CD14-positive monocyte (primary cell): ENCODE measurements at regions not wholly inside any gene's neighbourhood (a gene's known extent, or its start where the extent isn't known, plus 50 kb on each side); places are given as distances from the start of the nearest gene placed in this dataset.

Source experiments
- DNase-seq, 3 donors: peaks; one replicate each; pipeline ENCODE4 v3.0.0-alpha.2; 2011 to 2022
- H2AFZ ChIP-seq: 2 replicates; pipeline ENCODE4 v1.6.0; 2012; ENCODE audit warnings: mild to moderate bottlenecking, low read depth, low read length, inconsistent platforms; ENCODE audit not compliant: insufficient read depth, poor library complexity, severe bottlenecking
- H3K27ac ChIP-seq, 2 donors: 1 replicate in 1 of 2; 2 replicates in 1 of 2; pipeline ENCODE4 v1.5.1; 2012 to 2013; ENCODE audit warnings: low read length in 2 of 2, control low read depth in 1 of 2, inconsistent platforms in 1 of 2, low read depth in 1 of 2, mild to moderate bottlenecking in 1 of 2
- H3K27me3 ChIP-seq, 2 donors: one replicate each; pipeline versions ENCODE4 v1.6.0 to v1.6.1; 2011 to 2013; ENCODE audit warnings: low read length in 2 of 2; ENCODE audit not compliant: control insufficient read depth in 2 of 2, insufficient read depth in 2 of 2
- H3K36me3 ChIP-seq, 2 donors: replicated peaks in 1 of 2; 1 replicate in 1 of 2; 2 replicates in 1 of 2; pipeline versions ENCODE4 v1.5.1 to v1.6.1; 2012 to 2013; ENCODE audit warnings: low read length in 2 of 2, control low read depth in 1 of 2, inconsistent platforms in 1 of 2, mild to moderate bottlenecking in 1 of 2; ENCODE audit not compliant: insufficient read depth in 2 of 2, control insufficient read depth in 1 of 2
- H3K4me1 ChIP-seq, 2 donors: 1 replicate in 1 of 2; 2 replicates in 1 of 2; pipeline versions ENCODE4 v1.5.1 to v1.6.1; 2012 to 2013; ENCODE audit warnings: low read length in 2 of 2, control low read depth in 1 of 2, inconsistent platforms in 1 of 2, mild to moderate bottlenecking in 1 of 2, moderate library complexity in 1 of 2; ENCODE audit not compliant: insufficient read depth in 2 of 2, control insufficient read depth in 1 of 2
- H3K4me2 ChIP-seq: replicated peaks from 2 replicates; pipeline ENCODE3; 2012; ENCODE audit warnings: low read length, moderate library complexity, mild to moderate bottlenecking; ENCODE audit not compliant: poor library complexity, severe bottlenecking; ENCODE audit errors: extremely low read depth
- H3K4me3 ChIP-seq, 3 experiments: fragments of 200-600 bp in 1 of 3; sonication (generic) in 1 of 3; replicated peaks in 1 of 3; 1 replicate in 2 of 3; 2 replicates in 1 of 3; pipeline ENCODE4 v1.5.1; 2011 to 2013; ENCODE audit warnings: low read length in 3 of 3, mild to moderate bottlenecking in 3 of 3, control low read depth in 2 of 3, low read depth in 2 of 3, inconsistent platforms in 1 of 3, moderate library complexity in 1 of 3
- H3K79me2 ChIP-seq: 2 replicates; pipeline ENCODE4 v1.6.0; 2012; ENCODE audit warnings: mild to moderate bottlenecking, control low read depth, inconsistent platforms, low read length, moderate library complexity; ENCODE audit not compliant: insufficient read depth
- H3K9ac ChIP-seq: 2 replicates; pipeline ENCODE4 v1.6.0; 2017; ENCODE audit warnings: low read length, mild to moderate bottlenecking; ENCODE audit not compliant: insufficient read depth, poor library complexity, severe bottlenecking
- H3K9me3 ChIP-seq, 2 donors: replicated peaks in 1 of 2; 1 replicate in 1 of 2; 2 replicates in 1 of 2; pipeline versions ENCODE4 v1.5.1 to v1.6.1; 2012 to 2013; ENCODE audit warnings: low read length in 2 of 2, control low read depth in 1 of 2; ENCODE audit not compliant: control insufficient read depth in 1 of 2, insufficient read depth in 1 of 2
- H4K20me1 ChIP-seq: 2 replicates; pipeline ENCODE4 v1.6.0; 2012; ENCODE audit warnings: mild to moderate bottlenecking, low read length, control low read depth, moderate library complexity; ENCODE audit not compliant: insufficient read depth
- H3K27ac Mint-ChIP-seq, 7 donors: one replicate each; pipeline ENCODE4 v1.8.0; 2020; ENCODE audit warnings: mild to moderate bottlenecking in 7 of 7, mixed read lengths in 7 of 7, moderate library complexity in 6 of 7, inconsistent platforms in 2 of 7
- H3K27me3 Mint-ChIP-seq, 3 donors: one replicate each; pipeline ENCODE4 v1.8.0; 2021 to 2022; ENCODE audit warnings: low read depth in 3 of 3, mild to moderate bottlenecking in 3 of 3, mixed read lengths in 3 of 3, moderate library complexity in 3 of 3, inconsistent platforms in 1 of 3
- H3K36me3 Mint-ChIP-seq, 2 donors: one replicate each; pipeline ENCODE4 v1.8.0; 2020; ENCODE audit warnings: mixed read lengths in 2 of 2, inconsistent platforms in 1 of 2, mild to moderate bottlenecking in 1 of 2
- H3K4me1 Mint-ChIP-seq: one replicate; pipeline ENCODE4 v1.8.0; 2020; ENCODE audit warnings: mild to moderate bottlenecking, mixed read lengths
- H3K4me3 Mint-ChIP-seq, 2 donors: one replicate each; pipeline ENCODE4 v1.8.0; 2020; ENCODE audit warnings: mild to moderate bottlenecking in 2 of 2, mixed read lengths in 2 of 2, moderate library complexity in 1 of 2
- H3K9me3 Mint-ChIP-seq, 7 donors: one replicate each; pipeline ENCODE4 v1.8.0; 2020 to 2022; ENCODE audit warnings: mixed read lengths in 7 of 7, mild to moderate bottlenecking in 6 of 7, moderate library complexity in 6 of 7, inconsistent platforms in 2 of 7
- WGBS: methylation state at CpG from one replicate; pipeline ENCODE4 v1.1.5; 2013; ENCODE audit warnings: missing lambda C conversion rate; ENCODE audit not compliant: insufficient coverage; 5-methylcytosine and 5-hydroxymethylcytosine counted together
- intact Hi-C, 2 donors: fragments of 100-400 bp; cut with micrococcal nuclease; formaldehyde crosslinking; loops; one replicate each; pipeline versions ENCODE4 v1.15.0 to v1.15.1; 2023
- TF ChIP-seq, protein P1 (sequence below): fragments of 200-600 bp; IDR thresholded peaks from one replicate; pipeline ENCODE4 v1.8.0; 2022; ENCODE audit warnings: antibody characterized with exemption, mild to moderate bottlenecking

DNA sequence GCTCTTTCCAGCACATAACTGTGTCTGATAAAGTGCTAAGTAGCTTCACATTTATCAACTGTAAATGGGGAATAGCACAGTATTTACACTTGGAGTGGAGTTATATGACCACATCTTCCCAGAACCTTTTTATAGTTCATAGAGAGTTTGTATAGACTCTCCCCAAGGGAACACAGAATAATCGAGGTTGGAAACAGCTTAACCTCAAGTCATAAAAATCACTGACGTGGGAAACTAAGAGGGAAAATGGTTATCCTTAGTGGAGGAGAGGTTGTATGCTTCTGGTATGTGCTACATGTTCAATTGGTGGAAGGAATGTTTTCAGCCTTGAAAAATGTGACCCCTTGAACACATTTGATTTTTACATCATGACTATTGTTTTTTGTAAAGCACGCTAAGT lies 167.9 kb upstream of the KIAA1217 start:
- no peaks in the 10 kb centered on the region for H3K4me1 Mint-ChIP-seq
- no peaks in the 10 kb centered on the region for H3K79me2 ChIP-seq

DNA sequence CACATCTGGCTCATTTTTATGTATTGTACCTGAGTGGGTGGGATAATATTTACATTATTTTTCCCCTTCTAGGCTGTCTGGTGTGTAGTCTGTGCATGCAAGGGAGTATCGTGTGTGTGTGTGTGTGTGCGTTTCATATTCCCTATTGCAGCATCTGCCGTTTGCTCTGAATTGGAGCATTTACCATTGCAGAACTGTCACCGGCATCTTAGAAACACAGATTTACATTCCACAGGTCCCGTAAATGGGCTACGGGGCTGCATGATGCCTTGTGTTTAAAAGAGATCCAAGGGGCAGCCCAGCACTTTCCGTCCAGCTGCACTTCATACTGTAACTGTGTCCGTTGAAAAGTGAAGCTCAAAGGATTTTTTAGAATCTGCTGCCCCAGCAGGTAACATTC lies 167.1 kb upstream of the KIAA1217 start:
- no peaks in the 10 kb centered on the region for H3K36me3 ChIP-seq
- H3K4me3 Mint-ChIP-seq, result no peak overlapping the region
- no peaks in the 10 kb centered on the region for H3K4me1 Mint-ChIP-seq
- H3K27me3 ChIP-seq, result no peaks in the 10 kb centered on the region
- H3K4me2 ChIP-seq, result no peak overlapping the region
- TF ChIP-seq, protein P1, sequence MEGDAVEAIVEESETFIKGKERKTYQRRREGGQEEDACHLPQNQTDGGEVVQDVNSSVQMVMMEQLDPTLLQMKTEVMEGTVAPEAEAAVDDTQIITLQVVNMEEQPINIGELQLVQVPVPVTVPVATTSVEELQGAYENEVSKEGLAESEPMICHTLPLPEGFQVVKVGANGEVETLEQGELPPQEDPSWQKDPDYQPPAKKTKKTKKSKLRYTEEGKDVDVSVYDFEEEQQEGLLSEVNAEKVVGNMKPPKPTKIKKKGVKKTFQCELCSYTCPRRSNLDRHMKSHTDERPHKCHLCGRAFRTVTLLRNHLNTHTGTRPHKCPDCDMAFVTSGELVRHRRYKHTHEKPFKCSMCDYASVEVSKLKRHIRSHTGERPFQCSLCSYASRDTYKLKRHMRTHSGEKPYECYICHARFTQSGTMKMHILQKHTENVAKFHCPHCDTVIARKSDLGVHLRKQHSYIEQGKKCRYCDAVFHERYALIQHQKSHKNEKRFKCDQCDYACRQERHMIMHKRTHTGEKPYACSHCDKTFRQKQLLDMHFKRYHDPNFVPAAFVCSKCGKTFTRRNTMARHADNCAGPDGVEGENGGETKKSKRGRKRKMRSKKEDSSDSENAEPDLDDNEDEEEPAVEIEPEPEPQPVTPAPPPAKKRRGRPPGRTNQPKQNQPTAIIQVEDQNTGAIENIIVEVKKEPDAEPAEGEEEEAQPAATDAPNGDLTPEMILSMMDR, result no peak
- H4K20me1 ChIP-seq, result no peaks in the 10 kb centered on the region
- H3K36me3 Mint-ChIP-seq, result no peaks in the 10 kb centered on the region
- peaks cover 0 to 3% (median 1%) of the 10 kb centered on the region in 7 donors for H3K9me3 Mint-ChIP-seq
- intact Hi-C loops, result no loop called here
- H3K79me2 ChIP-seq, result no peaks in the 10 kb centered on the region
- 98% methylated on average over 6 of the region's 8 CpGs for WGBS
- H2AFZ ChIP-seq, result no peak overlapping the region
- H3K9me3 ChIP-seq, result no peaks in the 10 kb centered on the region
- H3K9ac ChIP-seq, result no peak overlapping the region
- DNase-seq, result no peak
- no peak overlapping the region for H3K27ac Mint-ChIP-seq
- no peak overlapping the region for H3K4me3 ChIP-seq
- H3K27me3 Mint-ChIP-seq, result peaks cover 0 to 4% (median 2%) of the 10 kb centered on the region in 3 donors
- H3K4me1 ChIP-seq, result no peaks in the 10 kb centered on the region
- H3K27ac ChIP-seq, result no peak overlapping the region

More for the DNA sequence above, 167.9 kb upstream of the KIAA1217 start:
- Mint-ChIP-seq H3K27me3 (peaks cover 0 to 4% (median 2%) of the 10 kb centered on the region in 3 donors), H3K27ac (no peak overlapping the region), H3K4me3 (no peak overlapping the region), H3K36me3 (no peaks in the 10 kb centered on the region), H3K9me3 (peaks cover 0 to 8% (median 2%) of the 10 kb centered on the region in 7 donors)
- no peak overlapping the region for H3K4me2 ChIP-seq
- intact Hi-C loops, result no loop called here
- H3K4me1 ChIP-seq, result no peaks in the 10 kb centered on the region
- H3K36me3 ChIP-seq, result no peaks in the 10 kb centered on the region
- H3K27ac ChIP-seq, result no peak overlapping the region
- peaks cover 0 to under 1% of the 10 kb centered on the region in 2 donors for H3K9me3 ChIP-seq
- H3K4me3 ChIP-seq, result no peak overlapping the region
- no peaks in the 10 kb centered on the region for H3K27me3 ChIP-seq
- WGBS, result no CpG with 5 or more reads among the region's 3 CpGs
- no peaks in the 10 kb centered on the region for H4K20me1 ChIP-seq
- no peak for DNase-seq
- TF ChIP-seq, protein P1, result no peak
- H2AFZ ChIP-seq, result no peak overlapping the region
- no peak overlapping the region for H3K9ac ChIP-seq
